HG02610 (cell line): ENCODE measurements at regions not wholly inside any gene's neighbourhood (a gene's known extent, or its start where the extent isn't known, plus 50 kb on each side); places are given as distances from the start of the nearest gene placed in this dataset.

Source experiments
- ATAC-seq: cut with Tn5 transposase; IDR thresholded peaks from one replicate; pipeline ENCODE4 v1.9.1; 2021; ENCODE audit warnings: mild to moderate bottlenecking, moderate library complexity; ENCODE audit not compliant: unreplicated experiment

- ATAC-seq = no peak
Observed at GRCh38 chr7:156487811-156488533, 152.6 kb upstream of the RNF32 start.

GRCh38 chr7:156480671-156481070, 159.9 kb upstream of the RNF32 start:
- ATAC-seq = no peak

- no peak for ATAC-seq
Observed at GRCh38 chr7:156479596-156479995, 161.0 kb upstream of the RNF32 start.

- ATAC-seq = no peak
Observed at GRCh38 chr7:156478486-156478885, 162.1 kb upstream of the RNF32 start.

- ATAC-seq = no peak
Observed at GRCh38 chr7:156475666-156476065, 164.9 kb upstream of the RNF32 start.

GRCh38 chr7:156475179-156475578, 165.4 kb upstream of the RNF32 start:
- no peak for ATAC-seq

- ATAC-seq = no peak
Observed at GRCh38 chr7:156474241-156474743, 166.3 kb upstream of the RNF32 start.

- no peak for ATAC-seq
Observed at GRCh38 chr7:156473476-156474240, 166.9 kb upstream of the RNF32 start.

- ATAC-seq = no peak
Observed at GRCh38 chr7:156472267-156472666, 168.3 kb upstream of the RNF32 start.

- ATAC-seq = no peak
Observed at GRCh38 chr7:156470399-156471320, 169.9 kb upstream of the RNF32 start.

- no peak for ATAC-seq
Observed at GRCh38 chr7:156466955-156467625, 173.5 kb upstream of the RNF32 start.

GRCh38 chr7:156466272-156466671, 174.3 kb upstream of the RNF32 start:
- no peak for ATAC-seq

- ATAC-seq = no peak
Observed at GRCh38 chr7:156465186-156465585, 175.4 kb upstream of the RNF32 start.

GRCh38 chr7:156464339-156464738, 176.2 kb upstream of the RNF32 start:
- ATAC-seq = no peak

- ATAC-seq = no peak
Observed at GRCh38 chr7:156463280-156463679, 177.3 kb upstream of the RNF32 start.

- no peak for ATAC-seq
Observed at GRCh38 chr7:156461881-156462665, 178.5 kb upstream of the RNF32 start.

GRCh38 chr7:156460858-156461627, 179.5 kb upstream of the RNF32 start:
- ATAC-seq = no peak

- no peak for ATAC-seq
Observed at GRCh38 chr7:156459582-156459981, 181.0 kb upstream of the RNF32 start.

GRCh38 chr7:156459067-156459466, 181.5 kb upstream of the RNF32 start:
- ATAC-seq = no peak
